Stimulated activated CD4-positive, alpha-beta T cell treated with anti-CD3 and anti-CD28 coated beads, Interleukin-12 subunit alpha, Interleukin-12 subunit beta, amount 100 ng/mL, for 48 hours (primary cell): ENCODE measurements at regions not wholly inside any gene's neighbourhood (a gene's known extent, or its start where the extent isn't known, plus 50 kb on each side); places are given as distances from the start of the nearest gene placed in this dataset.
"Not testable (repeated sequence)": the region's sequence is repeated elsewhere in the genome, so short reads cannot be mapped to it uniquely, and the experiment has no call there.

Source experiments
- DNase-seq, 3 donors: peaks; one replicate each; pipeline ENCODE4 v3.0.0-alpha.2; 2020; ENCODE audit warnings: low read depth in 2 of 3, low spot score in 1 of 3

GRCh38 chr2:66243809-66244208 is 191.1 kb upstream of the MEIS1 start:
- not testable (repeated sequence) for DNase-seq

- not testable (repeated sequence) for DNase-seq
Measured at GRCh38 chr2:66242888-66243287, 192.0 kb upstream of the MEIS1 start.

GRCh38 chr2:66242099-66242789 is 192.7 kb upstream of the MEIS1 start:
- no peak for DNase-seq

- no peak for DNase-seq
Measured at GRCh38 chr2:66240286-66240685, 194.6 kb upstream of the MEIS1 start.

GRCh38 chr2:66239655-66240054 is 195.3 kb upstream of the MEIS1 start:
- no peak for DNase-seq

- DNase-seq: no peak
Measured at GRCh38 chr2:66237803-66238379, 197.0 kb upstream of the MEIS1 start.

GRCh38 chr2:66236816-66237802 is 197.8 kb upstream of the MEIS1 start:
- DNase-seq: no peak

- no peak for DNase-seq
Measured at GRCh38 chr2:66236067-66236685, 198.7 kb upstream of the MEIS1 start.

- no peak for DNase-seq
Measured at GRCh38 chr2:66235428-66235827, 199.5 kb upstream of the MEIS1 start.

GRCh38 chr2:66233981-66234380 is 200.9 kb upstream of the MEIS1 start:
- DNase-seq: no peak

GRCh38 chr2:66228128-66228547 is 206.8 kb upstream of the MEIS1 start:
- no peak for DNase-seq

GRCh38 chr2:66217039-66217585 is 217.8 kb upstream of the MEIS1 start:
- no peak for DNase-seq

- no peak for DNase-seq
Measured at GRCh38 chr2:66212749-66213148, 222.2 kb upstream of the MEIS1 start.

- no peak for DNase-seq
Measured at GRCh38 chr2:66202586-66202985, 232.3 kb upstream of the MEIS1 start.

GRCh38 chr2:66201242-66201641 is 233.7 kb upstream of the MEIS1 start:
- DNase-seq: no peak

GRCh38 chr2:66198873-66199272 is 236.1 kb upstream of the MEIS1 start:
- DNase-seq: no peak

- no peak for DNase-seq
Measured at GRCh38 chr2:66192888-66193287, 242.0 kb upstream of the MEIS1 start.

- no peak for DNase-seq
Measured at GRCh38 chr2:66191311-66191710, 243.6 kb upstream of the MEIS1 start.

GRCh38 chr2:66189553-66189952 is 245.4 kb upstream of the MEIS1 start:
- DNase-seq: no peak

GRCh38 chr2:66186537-66186936 is 248.4 kb upstream of the MEIS1 start:
- no peak for DNase-seq

GRCh38 chr2:66185497-66186054 is 249.3 kb upstream of the MEIS1 start:
- DNase-seq: no peak
